GM10266 (cell line): ENCODE measurements at regions not wholly inside any gene's neighbourhood (a gene's known extent, or its start where the extent isn't known, plus 50 kb on each side); places are given as distances from the start of the nearest gene placed in this dataset.

ENCODE experiments used
- DNase-seq: peaks from one replicate; pipeline ENCODE4 v3.0.0; 2012; ENCODE audit errors: extremely low spot score
- TF ChIP-seq, protein P1 (sequence below): IDR thresholded peaks from 2 replicates; pipeline ENCODE4 v1.5.1; 2012; ENCODE audit warnings: mild to moderate bottlenecking, low read depth; ENCODE audit not compliant: control insufficient read depth, insufficient read depth; ENCODE audit errors: missing control alignments

GRCh38 chr5:89883967-89884366, 525.6 kb downstream of the CETN3 start:
- no peak for DNase-seq
- TF ChIP-seq, protein P1, sequence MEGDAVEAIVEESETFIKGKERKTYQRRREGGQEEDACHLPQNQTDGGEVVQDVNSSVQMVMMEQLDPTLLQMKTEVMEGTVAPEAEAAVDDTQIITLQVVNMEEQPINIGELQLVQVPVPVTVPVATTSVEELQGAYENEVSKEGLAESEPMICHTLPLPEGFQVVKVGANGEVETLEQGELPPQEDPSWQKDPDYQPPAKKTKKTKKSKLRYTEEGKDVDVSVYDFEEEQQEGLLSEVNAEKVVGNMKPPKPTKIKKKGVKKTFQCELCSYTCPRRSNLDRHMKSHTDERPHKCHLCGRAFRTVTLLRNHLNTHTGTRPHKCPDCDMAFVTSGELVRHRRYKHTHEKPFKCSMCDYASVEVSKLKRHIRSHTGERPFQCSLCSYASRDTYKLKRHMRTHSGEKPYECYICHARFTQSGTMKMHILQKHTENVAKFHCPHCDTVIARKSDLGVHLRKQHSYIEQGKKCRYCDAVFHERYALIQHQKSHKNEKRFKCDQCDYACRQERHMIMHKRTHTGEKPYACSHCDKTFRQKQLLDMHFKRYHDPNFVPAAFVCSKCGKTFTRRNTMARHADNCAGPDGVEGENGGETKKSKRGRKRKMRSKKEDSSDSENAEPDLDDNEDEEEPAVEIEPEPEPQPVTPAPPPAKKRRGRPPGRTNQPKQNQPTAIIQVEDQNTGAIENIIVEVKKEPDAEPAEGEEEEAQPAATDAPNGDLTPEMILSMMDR: no peak

- DNase-seq: no peak
Observed at GRCh38 chr5:89878140-89879132, 531.1 kb downstream of the CETN3 start.

DNA sequence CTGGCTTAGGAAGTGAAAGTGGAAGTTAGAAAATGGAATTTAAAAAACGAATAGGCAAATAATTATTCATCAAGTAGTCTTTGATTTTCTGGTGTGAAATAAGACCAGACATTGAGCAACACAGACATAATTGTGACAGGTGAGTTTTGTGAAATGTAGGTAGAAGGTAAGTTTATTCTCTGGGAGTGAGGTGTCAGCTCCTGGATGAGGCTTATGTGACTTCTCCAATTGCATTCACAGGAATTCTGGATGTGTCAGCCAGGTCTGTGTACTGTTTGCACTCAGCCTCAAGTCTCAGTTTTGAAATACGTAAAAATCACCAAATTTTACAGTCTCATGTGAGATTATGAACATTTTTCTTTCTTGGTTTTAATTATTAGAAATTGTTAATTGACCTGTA, 537.6 kb downstream of the CETN3 start:
- TF ChIP-seq, protein P1: no peak
- no peak for DNase-seq

More at GRCh38 chr5:89878140-89879132, 531.1 kb downstream of the CETN3 start:
- TF ChIP-seq, protein P1: no peak

GRCh38 chr5:89869346-89869745, 540.2 kb downstream of the CETN3 start:
- DNase-seq: no peak
- TF ChIP-seq, protein P1: no peak

- TF ChIP-seq, protein P1: no peak
- no peak for DNase-seq
Observed at GRCh38 chr5:89866410-89866809, 543.1 kb downstream of the CETN3 start.

DNA sequence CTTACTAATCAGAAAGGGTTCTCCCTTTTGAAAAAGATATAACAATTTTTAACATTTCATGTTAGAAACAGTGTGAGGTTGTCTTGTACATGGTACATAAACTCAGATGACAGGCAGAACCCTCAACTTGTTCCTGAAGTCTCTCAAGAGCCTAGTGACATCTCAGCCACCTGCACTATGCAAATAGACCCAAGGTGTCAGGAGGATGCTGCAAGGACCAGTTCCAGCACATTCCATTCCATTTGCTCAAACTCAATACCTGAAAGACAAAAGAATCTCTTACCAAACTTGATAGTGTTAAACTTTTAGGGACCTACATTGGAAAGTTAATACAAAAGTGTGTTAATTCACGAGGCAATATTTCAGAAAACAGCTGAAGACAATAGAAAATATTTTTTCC, 544.6 kb downstream of the CETN3 start:
- TF ChIP-seq, protein P1: no peak
- no peak for DNase-seq

GRCh38 chr5:89857790-89858189, 551.8 kb downstream of the CETN3 start:
- TF ChIP-seq, protein P1: no peak
- no peak for DNase-seq
